PC-3 (cell line): ENCODE measurements at regions not wholly inside any gene's neighbourhood (a gene's known extent, or its start where the extent isn't known, plus 50 kb on each side); places are given as distances from the start of the nearest gene placed in this dataset.

Source experiments
- EZH2 ChIP-seq: fragments of 300-600 bp; sonication (generic); IDR thresholded peaks from one replicate; pipeline ENCODE4 v1.6.1; 2017; ENCODE audit warnings: antibody characterized with exemption, mild to moderate bottlenecking, low read length; ENCODE audit not compliant: unreplicated experiment
- EZH2phosphoT487 ChIP-seq: fragments of 300-600 bp; sonication (generic); IDR thresholded peaks from 2 replicates; pipeline ENCODE4 v1.6.1; 2018; ENCODE audit warnings: mild to moderate bottlenecking, antibody characterized with exemption, low read length, borderline replicate concordance
- TF ChIP-seq, protein P1 (sequence below): fragments of 300-600 bp; sonication (generic); conservative IDR thresholded peaks from 2 replicates; pipeline ENCODE4 v1.5.1; 2017; ENCODE audit warnings: antibody characterized with exemption, low read depth, mild to moderate bottlenecking, low read length

- TF ChIP-seq, protein P1, sequence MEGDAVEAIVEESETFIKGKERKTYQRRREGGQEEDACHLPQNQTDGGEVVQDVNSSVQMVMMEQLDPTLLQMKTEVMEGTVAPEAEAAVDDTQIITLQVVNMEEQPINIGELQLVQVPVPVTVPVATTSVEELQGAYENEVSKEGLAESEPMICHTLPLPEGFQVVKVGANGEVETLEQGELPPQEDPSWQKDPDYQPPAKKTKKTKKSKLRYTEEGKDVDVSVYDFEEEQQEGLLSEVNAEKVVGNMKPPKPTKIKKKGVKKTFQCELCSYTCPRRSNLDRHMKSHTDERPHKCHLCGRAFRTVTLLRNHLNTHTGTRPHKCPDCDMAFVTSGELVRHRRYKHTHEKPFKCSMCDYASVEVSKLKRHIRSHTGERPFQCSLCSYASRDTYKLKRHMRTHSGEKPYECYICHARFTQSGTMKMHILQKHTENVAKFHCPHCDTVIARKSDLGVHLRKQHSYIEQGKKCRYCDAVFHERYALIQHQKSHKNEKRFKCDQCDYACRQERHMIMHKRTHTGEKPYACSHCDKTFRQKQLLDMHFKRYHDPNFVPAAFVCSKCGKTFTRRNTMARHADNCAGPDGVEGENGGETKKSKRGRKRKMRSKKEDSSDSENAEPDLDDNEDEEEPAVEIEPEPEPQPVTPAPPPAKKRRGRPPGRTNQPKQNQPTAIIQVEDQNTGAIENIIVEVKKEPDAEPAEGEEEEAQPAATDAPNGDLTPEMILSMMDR: no peak
- TF ChIP-seq EZH2: no peak
- no peak for TF ChIP-seq EZH2phosphoT487
Observed at GRCh38 chr1:37399830-37400464, 74.4 kb upstream of the ZC3H12A start.
